Kidney epithelial cell (primary cell): ENCODE measurements at regions not wholly inside any gene's neighbourhood (a gene's known extent, or its start where the extent isn't known, plus 50 kb on each side); places are given as distances from the start of the nearest gene placed in this dataset.

Experiments
- DNase-seq: peaks from one replicate; pipeline ENCODE4 v3.0.0-alpha.2; 2010; ENCODE audit warnings: low read depth
- H3K27me3 ChIP-seq: 2 replicates; pipeline ENCODE4 v1.6.0; 2011; ENCODE audit warnings: low read length; ENCODE audit not compliant: control insufficient read depth, insufficient read depth
- H3K36me3 ChIP-seq: 2 replicates; pipeline ENCODE4 v1.5.1; 2011; ENCODE audit warnings: low read length; ENCODE audit not compliant: control insufficient read depth, insufficient read depth
- H3K4me3 ChIP-seq: 2 replicates; pipeline ENCODE4 v1.5.1; 2011; ENCODE audit warnings: low read depth, mild to moderate bottlenecking, control low read depth, low read length
- TF ChIP-seq, protein P1 (sequence below): IDR thresholded peaks from 2 replicates; pipeline ENCODE4 v1.5.1; 2011; ENCODE audit warnings: mild to moderate bottlenecking, moderate library complexity, low read length, control low read depth, inconsistent platforms; ENCODE audit not compliant: insufficient read depth, poor library complexity, severe bottlenecking

DNA sequence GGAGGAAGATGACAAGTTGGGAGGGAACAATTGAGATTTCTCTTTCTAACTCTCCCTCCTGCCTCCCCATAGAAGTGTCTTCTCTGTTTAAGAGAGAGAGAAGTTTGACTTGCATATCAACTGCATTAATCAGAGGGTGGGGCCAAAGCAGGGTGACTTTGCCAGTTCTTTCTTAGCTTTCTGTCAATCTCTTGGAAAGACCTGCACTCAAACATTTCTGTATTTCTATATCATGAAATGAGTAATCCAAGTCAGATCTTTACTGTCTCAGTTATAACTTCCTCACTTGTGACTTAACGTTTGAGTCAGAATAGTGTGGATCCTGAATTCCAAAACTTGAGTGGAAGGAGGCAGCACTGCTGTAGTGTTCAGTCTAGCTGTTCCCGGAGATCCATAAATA lies 180.8 kb upstream of the KCNK2 start:
- Histone ChIP-seq H3K36me3 (no peaks in the 10 kb centered on the region), H3K4me3 (no peak overlapping the region), H3K27me3 (no peaks in the 10 kb centered on the region)
- TF ChIP-seq, protein P1, sequence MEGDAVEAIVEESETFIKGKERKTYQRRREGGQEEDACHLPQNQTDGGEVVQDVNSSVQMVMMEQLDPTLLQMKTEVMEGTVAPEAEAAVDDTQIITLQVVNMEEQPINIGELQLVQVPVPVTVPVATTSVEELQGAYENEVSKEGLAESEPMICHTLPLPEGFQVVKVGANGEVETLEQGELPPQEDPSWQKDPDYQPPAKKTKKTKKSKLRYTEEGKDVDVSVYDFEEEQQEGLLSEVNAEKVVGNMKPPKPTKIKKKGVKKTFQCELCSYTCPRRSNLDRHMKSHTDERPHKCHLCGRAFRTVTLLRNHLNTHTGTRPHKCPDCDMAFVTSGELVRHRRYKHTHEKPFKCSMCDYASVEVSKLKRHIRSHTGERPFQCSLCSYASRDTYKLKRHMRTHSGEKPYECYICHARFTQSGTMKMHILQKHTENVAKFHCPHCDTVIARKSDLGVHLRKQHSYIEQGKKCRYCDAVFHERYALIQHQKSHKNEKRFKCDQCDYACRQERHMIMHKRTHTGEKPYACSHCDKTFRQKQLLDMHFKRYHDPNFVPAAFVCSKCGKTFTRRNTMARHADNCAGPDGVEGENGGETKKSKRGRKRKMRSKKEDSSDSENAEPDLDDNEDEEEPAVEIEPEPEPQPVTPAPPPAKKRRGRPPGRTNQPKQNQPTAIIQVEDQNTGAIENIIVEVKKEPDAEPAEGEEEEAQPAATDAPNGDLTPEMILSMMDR: no peak
- DNase-seq: no peak

DNA sequence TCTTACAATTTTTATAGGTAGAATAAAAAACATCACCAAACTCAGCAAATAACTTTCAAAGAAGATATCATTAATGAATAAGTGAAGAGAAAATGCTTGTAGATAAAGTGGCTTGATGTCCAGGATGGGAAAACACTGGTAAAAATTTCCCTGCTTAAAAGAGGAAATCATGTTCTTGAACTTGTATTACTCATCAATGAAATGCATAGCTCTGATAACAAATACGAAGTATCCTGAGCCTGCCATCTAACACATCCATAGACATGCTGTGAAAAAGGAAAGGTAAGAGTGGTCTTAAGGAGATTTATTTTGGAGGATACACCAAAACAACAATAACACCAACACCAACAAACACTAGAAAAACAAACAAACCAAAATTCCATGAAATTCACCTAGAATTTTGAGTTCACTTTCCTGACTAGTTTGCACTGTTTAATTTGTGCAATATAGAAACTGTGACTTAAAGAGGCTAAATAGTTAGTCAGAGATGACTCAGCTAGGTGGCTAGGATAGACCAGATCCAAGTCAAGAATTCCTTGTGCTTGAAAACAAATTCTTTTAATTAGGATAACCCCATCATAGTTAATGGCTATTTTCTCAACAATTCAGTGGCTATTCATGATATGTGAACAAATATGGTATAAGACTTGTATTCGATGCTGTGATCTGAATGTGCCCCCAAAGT lies 179.8 kb upstream of the KCNK2 start:
- Histone ChIP-seq H3K27me3 (no peaks in the 10 kb centered on the region), H3K36me3 (no peaks in the 10 kb centered on the region), H3K4me3 (no peak overlapping the region)
- peak; percentile 7 for DNase-seq
- TF ChIP-seq, protein P1: no peak

DNA sequence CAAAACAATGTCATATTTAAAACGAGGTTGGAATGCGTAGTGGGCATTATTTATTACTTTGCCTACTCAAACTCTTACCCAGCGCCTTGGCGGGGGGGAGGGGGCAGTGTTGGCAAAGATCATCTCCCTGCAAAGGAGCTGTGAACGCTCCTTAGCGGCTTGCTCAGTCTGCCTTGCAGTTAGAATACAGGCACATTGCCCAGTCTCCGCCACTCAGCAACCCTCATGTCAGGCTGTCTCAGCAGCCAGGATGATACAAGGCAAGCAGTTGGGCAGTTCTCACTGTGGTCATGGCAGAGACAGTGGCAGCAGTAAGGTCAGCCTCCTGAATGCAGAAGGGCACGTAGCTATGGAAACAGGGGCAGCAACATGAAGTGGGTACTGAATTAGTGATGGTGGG lies 170.4 kb upstream of the KCNK2 start:
- Histone ChIP-seq H3K36me3 (no peaks in the 10 kb centered on the region), H3K27me3 (no peaks in the 10 kb centered on the region), H3K4me3 (no peak overlapping the region)
- TF ChIP-seq, protein P1: no peak
- no peak for DNase-seq

DNA sequence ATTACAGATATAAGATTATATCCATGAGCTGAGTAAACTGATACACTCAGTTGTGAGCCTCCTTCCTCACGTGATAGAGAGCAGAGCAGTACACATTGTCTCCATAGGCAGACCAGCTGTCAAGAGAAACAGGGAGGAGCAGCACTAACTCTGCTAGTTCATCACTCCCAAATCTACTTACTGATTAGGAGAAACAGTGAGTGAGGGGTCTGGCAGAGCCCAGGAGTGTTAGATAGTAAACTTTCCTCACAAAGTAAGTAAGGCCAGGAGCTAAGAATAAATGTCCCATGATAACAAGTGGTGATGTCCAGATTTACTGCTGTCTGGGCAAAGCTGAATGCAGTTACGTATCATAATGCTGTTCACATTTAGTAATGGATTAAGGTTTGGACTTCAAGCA lies 168.6 kb upstream of the KCNK2 start:
- H3K4me3 ChIP-seq: no peak overlapping the region
- no peaks in the 10 kb centered on the region for H3K36me3 ChIP-seq
- H3K27me3 ChIP-seq: no peaks in the 10 kb centered on the region
- TF ChIP-seq, protein P1: no peak
- DNase-seq: no peak

DNA sequence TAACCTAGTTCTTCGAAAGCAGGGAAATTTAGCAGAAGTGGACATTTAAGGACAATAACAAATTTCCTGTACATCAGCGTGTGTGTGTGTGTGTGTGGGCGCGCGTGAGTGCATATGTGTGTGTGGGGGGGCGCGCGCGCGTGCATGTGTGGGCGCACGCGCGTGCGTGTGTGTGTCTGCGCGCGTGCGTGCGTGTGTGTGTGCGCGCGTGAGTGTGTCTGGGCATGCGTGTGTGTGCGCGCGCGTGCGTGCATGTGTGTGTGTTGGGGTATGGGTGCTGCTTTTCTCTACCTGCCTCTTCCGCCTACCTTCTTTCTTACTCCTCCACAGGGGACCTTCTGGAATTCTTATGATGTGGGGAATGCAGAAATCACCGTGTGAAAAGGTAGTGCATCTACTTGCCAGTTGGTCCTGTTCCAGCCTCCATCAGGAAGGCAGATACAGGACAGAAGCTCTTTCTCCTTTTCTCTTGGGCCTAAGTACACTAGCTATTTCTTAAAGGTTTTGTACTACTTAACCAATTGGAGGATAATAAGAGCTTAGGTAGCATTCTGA lies 165.4 kb upstream of the KCNK2 start:
- Histone ChIP-seq H3K36me3 (no peaks in the 10 kb centered on the region), H3K27me3 (no peaks in the 10 kb centered on the region), H3K4me3 (no peak overlapping the region)
- DNase-seq: no peak
- TF ChIP-seq, protein P1: no peak

DNA sequence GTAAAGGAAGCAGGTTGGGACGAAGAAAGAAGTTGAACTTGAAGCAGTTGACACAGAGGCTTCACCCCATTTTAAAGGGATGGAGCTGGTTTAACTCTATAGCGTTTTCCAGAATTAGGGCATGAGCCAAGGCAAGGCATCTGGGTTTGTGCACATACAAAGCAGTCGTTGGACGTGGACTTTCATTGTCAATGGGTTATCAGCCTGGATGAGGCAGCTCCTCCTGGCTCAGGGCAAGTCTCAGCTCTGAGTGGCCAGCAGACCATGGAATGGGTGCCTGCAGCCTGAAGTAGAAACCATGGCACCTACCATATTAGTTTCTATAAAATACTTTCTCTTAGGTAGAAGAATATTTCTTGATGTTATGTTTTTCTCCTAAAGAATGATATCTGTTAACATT lies 163.8 kb upstream of the KCNK2 start:
- TF ChIP-seq, protein P1: no peak
- no peak for DNase-seq
- H3K4me3 ChIP-seq: no peak overlapping the region
- H3K36me3 ChIP-seq: no peaks in the 10 kb centered on the region
- H3K27me3 ChIP-seq: no peaks in the 10 kb centered on the region
